ENCODE measurements at regions not wholly inside any gene's neighbourhood (a gene's known extent, or its start where the extent isn't known, plus 50 kb on each side); places are given as distances from the start of the nearest gene placed in this dataset.

GRCh38 chr6:123747515-123747914, 56.1 kb upstream of the NKAIN2 start:
- TF ChIP-seq SNAI2 (CRISPR knock-in tag; IDR thresholded peaks at IDR 0.05) (no peak), ZFP30 (CRISPR knock-in tag; IDR thresholded peaks at IDR 0.05) (no peak)

Measured in SK-N-SH treated with all-trans-retinoic acid at 6 μM for 48 hours (cell line).